ENCODE measurements at regions not wholly inside any gene's neighbourhood (a gene's known extent, or its start where the extent isn't known, plus 50 kb on each side); places are given as distances from the start of the nearest gene placed in this dataset.

DNA sequence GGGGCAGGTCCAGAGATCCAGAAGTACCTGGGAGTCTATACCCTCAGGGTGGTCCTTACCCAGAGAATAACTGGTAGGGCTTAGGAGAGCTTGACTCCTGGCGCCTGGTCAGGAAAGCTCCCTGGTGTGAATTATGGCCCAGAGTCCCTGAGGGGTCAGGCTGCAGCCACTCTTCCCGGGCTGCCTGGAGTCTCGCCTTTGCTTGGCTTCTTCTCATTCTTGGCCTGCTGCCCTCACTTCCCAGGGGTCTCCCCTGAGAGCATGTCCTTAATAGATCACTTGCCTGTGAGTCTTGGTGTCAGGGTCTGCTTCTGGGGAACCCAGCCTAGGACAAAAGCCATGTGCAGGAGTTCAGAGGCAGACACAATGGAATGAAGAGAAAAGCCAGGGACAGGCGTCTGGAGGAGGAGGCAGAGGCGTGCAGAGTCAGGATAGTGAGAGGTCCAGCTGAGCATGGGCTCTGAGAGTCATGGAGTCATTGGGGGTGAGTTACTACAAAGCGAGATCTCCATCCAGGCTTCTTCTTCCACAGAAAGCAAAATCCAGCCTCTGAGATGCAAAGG lies 212.3 kb downstream of the TFAP2C start (continued):
- TF ChIP-seq SIN3A (IDR thresholded peaks at IDR 0.05; ENCODE audit: low read depth) (no peak), EGR1 (IDR thresholded peaks at IDR 0.05; ENCODE audit: low read depth) (no peak), JUND (IDR thresholded peaks at IDR 0.05) (no peak), POLR2A (IDR thresholded peaks at IDR 0.05; ENCODE audit: borderline replicate concordance, extremely low read depth, insufficient read depth, insufficient read length) (no peak), CEBPB (IDR thresholded peaks at IDR 0.05; ENCODE audit: low read depth) (no peak)
- TF ChIP-seq, protein P1, sequence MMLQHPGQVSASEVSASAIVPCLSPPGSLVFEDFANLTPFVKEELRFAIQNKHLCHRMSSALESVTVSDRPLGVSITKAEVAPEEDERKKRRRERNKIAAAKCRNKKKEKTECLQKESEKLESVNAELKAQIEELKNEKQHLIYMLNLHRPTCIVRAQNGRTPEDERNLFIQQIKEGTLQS (IDR thresholded peaks at IDR 0.05): no peak

- Histone ChIP-seq H3K9me3 (ENCODE audit: control insufficient read depth in 1 of 2, insufficient read depth in 1 of 2, low read depth in 1 of 2, low read length in 2 of 2) (no peaks in the 10 kb centered on the region), H3K79me2 (ENCODE audit: insufficient read depth, low read length) (no peaks in the 10 kb centered on the region), H2AFZ (ENCODE audit: low read depth, low read length, poor library complexity, severe bottlenecking) (no peak overlapping the region), H3K36me3 (ENCODE audit: control insufficient read depth in 1 of 2, insufficient read depth in 2 of 2, low read length in 2 of 2) (no peaks in the 10 kb centered on the region), H3K4me1 (ENCODE audit: control insufficient read depth in 1 of 2, insufficient read depth in 2 of 2, low read length in 2 of 2) (peaks cover 0 to 6% of the 10 kb centered on the region in 2 experiments; a peak in 1 of 4 replicates), H3K27me3 (ENCODE audit: insufficient read depth, low read length) (peaks cover 20% of the 10 kb centered on the region), H3K27ac (ENCODE audit: low read depth, low read length) (no peak overlapping the region), H4K20me1 (ENCODE audit: insufficient read depth) (no peaks in the 10 kb centered on the region), H3K9ac (ENCODE audit: low read length) (no peak overlapping the region), H3K4me2 (ENCODE audit: low read length) (no peak overlapping the region), H3K4me3 (replicated peaks in 1 of 2; ENCODE audit: low read depth in 1 of 2, low read length in 2 of 2) (no peak overlapping the region), H3K9me2 (ENCODE audit: insufficient read depth) (no peaks in the 10 kb centered on the region)
- intact Hi-C loops (cut with micrococcal nuclease): no loop called here
- ChIA-PET POLR2A (no interaction called here), RAD21 (ENCODE audit: low non-redundant PET in 1 of 2, low total read pairs in 2 of 2, uncharacterized antibody in 2 of 2, unreplicated experiment in 2 of 2) (no interaction called here), CTCF (no interaction called here)
- no TSS peak for BruUV-seq (replicated peaks)
- TF ChIP-seq POLR2AphosphoS5 (IDR thresholded peaks at IDR 0.05; ENCODE audit: low read depth, low read length) (no peak), REST (IDR thresholded peaks at IDR 0.05; ENCODE audit: low read depth) (no peak), EZH2phosphoT487 (IDR thresholded peaks at IDR 0.05; ENCODE audit: borderline replicate concordance) (no peak), CEBPB (IDR thresholded peaks at IDR 0.05; ENCODE audit: low read depth) (no peak), ELF1 (IDR thresholded peaks at IDR 0.05; ENCODE audit: borderline replicate concordance, low read depth) (no peak), EGR1 (IDR thresholded peaks at IDR 0.05; ENCODE audit: low read depth) (no peak), SP1 (IDR thresholded peaks at IDR 0.05; ENCODE audit: low read depth) (no peak), JUND (IDR thresholded peaks at IDR 0.05) (no peak), YY1 (IDR thresholded peaks at IDR 0.05; ENCODE audit: extremely low read depth, insufficient replicate concordance, low read depth, low read length) (no peak), EZH2 (IDR thresholded peaks at IDR 0.05) (no peak), RAD21 (IDR thresholded peaks at IDR 0.05; ENCODE audit: low read depth) (no peak), FOSL1 (IDR thresholded peaks at IDR 0.05; ENCODE audit: low read depth) (no peak)
- TF ChIP-seq, protein P1 (IDR thresholded peaks at IDR 0.05): no peak
- TF ChIP-seq, protein P2, sequence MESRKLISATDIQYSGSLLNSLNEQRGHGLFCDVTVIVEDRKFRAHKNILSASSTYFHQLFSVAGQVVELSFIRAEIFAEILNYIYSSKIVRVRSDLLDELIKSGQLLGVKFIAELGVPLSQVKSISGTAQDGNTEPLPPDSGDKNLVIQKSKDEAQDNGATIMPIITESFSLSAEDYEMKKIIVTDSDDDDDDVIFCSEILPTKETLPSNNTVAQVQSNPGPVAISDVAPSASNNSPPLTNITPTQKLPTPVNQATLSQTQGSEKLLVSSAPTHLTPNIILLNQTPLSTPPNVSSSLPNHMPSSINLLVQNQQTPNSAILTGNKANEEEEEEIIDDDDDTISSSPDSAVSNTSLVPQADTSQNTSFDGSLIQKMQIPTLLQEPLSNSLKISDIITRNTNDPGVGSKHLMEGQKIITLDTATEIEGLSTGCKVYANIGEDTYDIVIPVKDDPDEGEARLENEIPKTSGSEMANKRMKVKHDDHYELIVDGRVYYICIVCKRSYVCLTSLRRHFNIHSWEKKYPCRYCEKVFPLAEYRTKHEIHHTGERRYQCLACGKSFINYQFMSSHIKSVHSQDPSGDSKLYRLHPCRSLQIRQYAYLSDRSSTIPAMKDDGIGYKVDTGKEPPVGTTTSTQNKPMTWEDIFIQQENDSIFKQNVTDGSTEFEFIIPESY (IDR thresholded peaks at IDR 0.05; ENCODE audit: extremely low read depth, insufficient replicate concordance, low read length): no peak
- DNase-seq (ENCODE audit: low read depth, low spot score) (no peak), ATAC-seq (no peak)
These were observed 212.9 kb downstream of the TFAP2C start for GRCh38 chr20:56842056-56842455.
